GM12874 (cell line): ENCODE measurements at regions not wholly inside any gene's neighbourhood (a gene's known extent, or its start where the extent isn't known, plus 50 kb on each side); places are given as distances from the start of the nearest gene placed in this dataset.

Source experiments
- CTCF ChIP-seq: IDR thresholded peaks from 2 replicates; pipeline ENCODE4 v1.5.1; 2011; ENCODE audit warnings: low read depth, mild to moderate bottlenecking, control low read depth, low read length, moderate library complexity; ENCODE audit not compliant: insufficient read depth

- TF ChIP-seq CTCF = no peak
These were observed 286.6 kb downstream of the COL11A1 start for GRCh38 chr1:102821707-102822106.

DNA sequence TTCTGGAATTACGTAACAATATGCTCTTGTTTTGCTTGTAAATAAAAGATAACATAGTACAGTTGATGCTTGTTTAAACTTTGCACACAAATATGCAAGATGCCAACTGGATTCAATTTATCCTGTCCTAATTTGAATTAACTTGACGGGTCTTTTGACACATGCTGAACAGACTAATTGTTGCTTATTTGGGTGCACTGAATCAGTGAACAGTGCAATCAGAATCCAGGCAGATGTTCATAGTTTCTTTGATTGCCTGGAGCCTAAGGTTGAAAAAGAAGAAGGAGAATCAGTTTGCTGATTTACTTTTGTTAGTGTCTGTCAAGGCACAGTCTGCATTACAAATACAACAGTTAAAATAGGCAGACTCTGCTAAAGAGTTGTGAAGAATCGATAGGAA is 307.9 kb downstream of the COL11A1 start:
- no peak for TF ChIP-seq CTCF

GRCh38 chr1:102799496-102799895 is 308.8 kb downstream of the COL11A1 start:
- no peak for TF ChIP-seq CTCF

- TF ChIP-seq CTCF = no peak
These were observed 309.6 kb downstream of the COL11A1 start for GRCh38 chr1:102798718-102799117.

GRCh38 chr1:102796429-102796828 is 311.9 kb downstream of the COL11A1 start:
- no peak for TF ChIP-seq CTCF

DNA sequence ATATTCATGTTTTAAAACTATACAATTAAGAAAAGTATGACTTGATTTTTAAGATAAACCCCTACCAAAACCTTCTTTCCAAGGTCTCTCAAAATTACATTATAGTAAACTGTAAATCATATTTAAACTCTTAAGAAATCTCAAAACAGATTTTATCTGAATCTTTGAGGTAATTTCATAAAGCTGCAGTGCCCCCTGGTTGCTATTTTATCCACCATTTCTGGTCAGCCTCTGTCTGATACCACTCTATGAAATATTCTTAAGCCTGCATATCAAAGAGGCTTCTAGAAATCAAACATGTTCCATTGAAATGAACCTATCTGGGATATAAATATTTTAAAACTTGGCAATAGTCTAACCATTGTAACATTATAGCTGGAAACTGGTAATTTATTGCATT is 317.3 kb downstream of the COL11A1 start:
- TF ChIP-seq CTCF = no peak

DNA sequence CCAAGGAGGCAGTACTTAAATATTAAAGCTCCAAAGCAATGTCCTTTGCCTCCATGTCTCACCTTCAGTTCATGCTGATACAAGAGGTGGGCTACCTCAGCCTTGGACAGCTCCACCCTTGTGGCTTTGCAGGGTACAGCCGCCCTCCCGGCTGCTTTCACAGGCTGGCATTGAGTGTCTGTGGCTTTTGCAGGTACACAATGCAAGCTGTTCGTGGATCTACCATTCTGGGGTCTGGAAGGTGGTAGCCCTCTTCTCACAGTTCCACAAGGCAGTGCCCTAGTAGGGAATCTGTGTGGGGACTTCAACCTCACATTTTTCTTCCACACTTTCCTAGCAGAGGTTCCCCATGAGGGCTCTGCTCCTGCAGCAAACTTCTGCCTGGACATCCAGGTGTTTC is 324.8 kb downstream of the COL11A1 start:
- TF ChIP-seq CTCF = no peak

GRCh38 chr1:102782144-102782543 is 326.2 kb downstream of the COL11A1 start:
- no peak for TF ChIP-seq CTCF
